H1 (cell line): ENCODE measurements at regions not wholly inside any gene's neighbourhood (a gene's known extent, or its start where the extent isn't known, plus 50 kb on each side); places are given as distances from the start of the nearest gene placed in this dataset.

Experiments
- ASH2L ChIP-seq: fragments of 200-600, 300-600 bp; sonication (generic); IDR thresholded peaks from one replicate; pipeline ENCODE4 v1.7.1; 2017; ENCODE audit warnings: low read length
- EGR1 ChIP-seq: IDR thresholded peaks from 2 replicates; pipeline ENCODE4 v1.6.1; 2011; ENCODE audit warnings: low read depth, low read length, borderline replicate concordance

DNA sequence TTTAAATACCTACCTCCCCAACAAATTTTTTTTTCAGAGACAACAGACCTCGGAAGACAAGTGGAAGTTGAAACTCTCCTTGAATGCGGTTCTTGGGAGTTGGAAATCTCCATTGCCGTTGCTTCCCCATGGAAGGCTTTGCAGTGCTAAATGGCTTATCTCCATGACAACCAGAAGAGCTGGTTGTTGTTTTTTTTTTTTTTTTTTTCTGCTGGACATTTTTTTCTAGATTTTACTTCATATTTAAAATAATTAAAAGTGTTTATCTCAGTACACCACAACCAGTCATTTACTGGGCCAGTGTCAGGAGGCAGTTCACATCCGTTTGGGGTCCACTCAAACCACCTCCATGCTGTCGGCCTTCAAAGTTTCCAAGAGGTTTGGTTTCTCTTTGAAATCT is 348.5 kb upstream of the PRKCQ start (continued):
- TF ChIP-seq ASH2L (no peak), EGR1 (no peak)
- TF ChIP-seq, all 59 proteins: peak for 0
